Stimulated activated CD4-positive, alpha-beta T cell treated with anti-CD3 and anti-CD28 coated beads, Interleukin-2, amount 100 ng/mL, for 4 hours (primary cell): ENCODE measurements at regions not wholly inside any gene's neighbourhood (a gene's known extent, or its start where the extent isn't known, plus 50 kb on each side); places are given as distances from the start of the nearest gene placed in this dataset.
"Not testable (repeated sequence)": the region's sequence is repeated elsewhere in the genome, so short reads cannot be mapped to it uniquely, and the experiment has no call there.

ENCODE experiments used
- DNase-seq: peaks from one replicate; pipeline ENCODE4 v3.0.0-alpha.2; 2020; ENCODE audit warnings: low read depth

DNA sequence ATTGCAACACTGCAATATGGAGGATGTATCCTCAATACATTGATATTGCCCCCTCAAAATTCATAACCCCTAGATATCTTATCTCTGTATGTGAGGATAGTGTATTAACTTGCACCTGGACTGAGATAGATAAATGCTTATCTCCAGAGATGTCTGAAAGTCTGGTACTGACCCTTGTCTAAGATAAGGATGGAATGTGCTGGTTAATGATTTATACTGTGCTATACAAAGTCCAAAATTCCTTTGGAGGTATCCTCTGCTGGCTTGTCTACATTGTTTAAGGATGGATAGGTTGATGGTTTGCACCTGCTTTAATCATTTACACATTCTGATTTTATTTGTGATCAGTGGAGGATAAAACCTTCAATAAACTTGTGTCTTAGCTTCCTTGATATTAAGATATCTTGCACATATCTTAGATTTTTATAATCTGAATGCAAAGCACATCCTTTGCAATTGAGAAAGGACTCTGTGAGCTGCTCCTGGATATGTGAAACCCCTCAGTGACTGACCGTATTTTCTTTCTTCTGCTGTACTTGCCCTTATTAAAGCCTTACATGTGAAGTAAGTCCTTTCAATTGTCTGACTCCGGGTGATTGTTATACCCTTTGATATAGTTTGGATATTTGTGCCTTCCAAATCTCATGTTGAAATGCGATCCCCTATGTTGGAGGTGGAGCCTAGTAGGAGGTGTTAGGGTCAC, 430.3 kb upstream of the MAOA start:
- no peak for DNase-seq

DNA sequence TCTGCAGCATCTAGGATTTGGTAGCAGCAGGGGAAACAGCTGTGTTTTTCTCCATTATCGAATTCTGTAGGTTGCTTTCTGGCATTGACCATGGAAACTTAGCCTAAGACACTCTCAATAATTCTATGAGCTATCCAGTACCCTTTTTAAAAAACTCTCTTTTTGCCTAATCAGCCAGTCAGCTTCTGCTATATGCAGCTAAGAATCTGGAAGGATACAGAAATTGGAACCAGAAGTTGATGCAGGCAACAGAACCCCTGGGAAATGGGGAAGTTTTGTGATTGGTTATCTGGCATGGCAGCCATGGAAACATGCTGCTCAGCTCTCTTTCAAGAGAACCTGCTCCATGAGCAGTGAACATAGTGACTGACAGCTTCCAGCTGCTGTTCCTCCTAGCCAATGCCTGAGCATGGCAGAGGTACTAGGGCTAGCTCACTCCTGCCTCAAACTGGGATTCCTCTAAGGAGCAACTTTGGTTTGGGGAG, 417.6 kb upstream of the MAOA start:
- no peak for DNase-seq

DNA sequence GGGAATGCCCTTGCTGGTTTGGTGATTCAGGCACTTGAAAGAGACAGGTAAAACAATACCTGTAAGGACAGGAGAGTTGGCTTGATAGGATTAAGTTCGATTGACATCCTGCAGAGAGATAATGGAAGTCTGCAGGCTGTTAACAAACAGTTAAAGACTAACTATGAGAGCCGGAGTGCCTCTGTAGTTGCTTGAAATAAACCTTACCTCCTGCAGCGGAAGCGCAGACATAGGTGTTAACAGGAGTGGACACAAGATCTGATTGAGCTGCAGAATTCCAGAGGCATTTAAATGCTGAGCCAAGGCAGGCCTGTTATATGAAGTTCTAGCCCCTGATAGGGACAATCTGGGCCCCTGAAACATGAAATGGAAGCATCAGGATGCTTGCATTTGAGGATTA, 416.7 kb upstream of the MAOA start:
- DNase-seq, result no peak

DNA sequence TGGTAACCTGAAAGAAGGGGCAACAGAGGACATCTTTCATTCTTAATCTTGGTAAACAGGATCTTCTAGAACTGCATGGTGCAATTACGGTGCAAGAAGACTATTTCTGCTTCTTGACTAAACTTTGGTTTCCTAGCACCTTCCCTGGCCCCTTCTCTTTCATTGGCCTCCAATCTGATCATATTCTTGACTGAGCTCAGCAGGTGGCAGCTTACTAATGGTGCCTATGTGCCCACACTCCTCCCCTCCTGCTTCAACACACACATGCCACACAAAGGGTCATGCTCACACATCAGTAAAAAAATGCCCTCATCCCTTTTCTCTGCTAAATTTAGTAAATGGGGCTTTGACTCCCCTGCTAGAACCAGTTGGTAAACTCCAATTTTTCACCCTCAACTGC, 400.5 kb upstream of the MAOA start:
- no peak for DNase-seq

DNA sequence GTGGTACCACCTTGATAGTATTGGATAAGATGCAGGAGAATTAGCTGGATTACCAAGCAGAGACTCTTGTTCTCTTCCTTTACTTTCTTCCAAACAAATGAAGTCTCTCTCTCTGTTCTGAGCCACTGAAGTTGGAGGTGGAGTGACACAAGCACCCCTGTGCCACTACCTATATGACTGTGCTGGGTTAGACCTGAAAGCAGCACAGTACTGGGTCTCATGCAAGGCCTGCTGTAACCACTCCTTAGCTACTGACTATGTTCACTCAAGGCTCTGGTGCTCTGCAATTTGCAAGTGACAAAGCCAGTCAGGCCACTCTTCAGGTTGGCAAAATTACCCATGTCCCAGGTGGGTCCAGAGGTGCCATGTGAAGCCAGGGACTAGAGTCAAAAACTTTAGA, 389.6 kb upstream of the MAOA start:
- no peak for DNase-seq

DNA sequence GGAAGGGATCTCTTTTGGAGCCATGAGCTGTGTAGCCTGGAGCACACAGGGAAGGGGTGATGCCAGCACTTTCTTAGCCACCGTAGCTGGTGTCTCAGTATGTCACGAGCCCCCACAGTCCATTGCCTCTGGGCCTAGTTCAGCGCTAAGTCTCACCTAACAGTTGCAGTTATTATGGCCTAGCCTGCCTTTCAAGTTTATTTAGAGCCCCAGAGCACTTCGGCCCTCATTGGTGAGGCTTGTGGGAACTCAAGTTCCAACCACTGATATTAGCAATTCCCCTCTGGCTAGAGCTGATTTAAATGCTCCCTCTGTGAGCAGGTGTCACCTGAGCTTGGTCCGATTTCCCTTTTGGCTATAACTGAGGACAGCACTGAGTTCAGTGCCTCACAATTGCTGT, 388.4 kb upstream of the MAOA start:
- no peak for DNase-seq

DNA sequence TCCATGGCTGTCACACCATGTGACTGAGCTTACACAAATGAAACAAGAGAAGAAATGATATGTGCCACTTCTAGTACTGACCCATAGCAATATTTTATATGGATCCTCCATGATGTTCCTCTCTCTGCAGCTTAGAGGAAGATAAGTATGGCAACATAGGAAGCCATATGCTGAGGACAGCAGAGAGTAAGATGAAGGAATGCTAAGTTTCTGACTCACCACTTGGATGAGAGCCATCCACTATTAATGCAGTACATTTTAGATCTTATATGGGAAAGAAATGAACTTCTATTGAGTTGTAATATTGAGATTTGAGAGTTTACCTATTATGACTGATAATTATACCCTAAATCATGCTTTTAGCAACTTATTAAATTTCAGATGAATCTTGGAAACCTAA, 386.9 kb upstream of the MAOA start:
- no peak for DNase-seq

DNA sequence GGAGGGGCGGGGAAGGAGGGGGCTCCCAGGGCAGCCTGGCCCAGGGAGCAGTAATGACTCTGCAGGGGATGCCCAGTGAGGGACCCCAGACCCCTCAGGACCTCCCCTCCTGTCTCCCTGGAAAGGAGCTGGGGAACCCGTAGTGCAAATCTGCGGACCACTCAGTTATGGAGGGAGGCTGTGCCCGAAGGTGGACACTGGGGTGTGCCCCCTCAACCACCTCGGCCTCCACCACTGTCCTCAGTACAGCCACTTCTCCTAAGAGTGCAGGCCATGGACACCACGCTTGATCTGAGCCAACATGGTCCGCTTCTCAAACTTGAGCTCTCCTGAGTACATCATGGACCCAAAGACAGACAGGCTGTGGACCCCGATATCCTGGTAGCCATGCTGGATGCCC, 378.2 kb upstream of the MAOA start:
- no peak for DNase-seq

DNA sequence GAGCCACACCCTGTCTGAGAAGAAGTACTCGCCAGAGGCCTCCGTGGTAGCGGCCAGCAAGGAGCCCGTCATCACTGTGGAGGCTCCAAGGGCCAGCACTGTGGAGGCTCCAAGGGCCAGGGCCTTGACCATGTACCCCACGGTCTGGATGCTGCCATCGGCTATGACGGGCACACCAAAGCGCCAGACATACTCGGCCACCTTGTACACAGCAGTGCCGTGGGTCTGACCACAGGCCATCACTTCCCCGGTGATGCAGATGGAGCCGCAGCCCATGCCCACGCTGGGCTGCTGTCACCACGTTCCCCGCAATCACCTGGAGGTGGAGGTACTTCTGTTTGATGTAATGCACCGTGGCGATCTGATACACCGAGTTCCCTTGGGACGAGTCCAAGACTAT, 377.7 kb upstream of the MAOA start:
- DNase-seq, result no peak

DNA sequence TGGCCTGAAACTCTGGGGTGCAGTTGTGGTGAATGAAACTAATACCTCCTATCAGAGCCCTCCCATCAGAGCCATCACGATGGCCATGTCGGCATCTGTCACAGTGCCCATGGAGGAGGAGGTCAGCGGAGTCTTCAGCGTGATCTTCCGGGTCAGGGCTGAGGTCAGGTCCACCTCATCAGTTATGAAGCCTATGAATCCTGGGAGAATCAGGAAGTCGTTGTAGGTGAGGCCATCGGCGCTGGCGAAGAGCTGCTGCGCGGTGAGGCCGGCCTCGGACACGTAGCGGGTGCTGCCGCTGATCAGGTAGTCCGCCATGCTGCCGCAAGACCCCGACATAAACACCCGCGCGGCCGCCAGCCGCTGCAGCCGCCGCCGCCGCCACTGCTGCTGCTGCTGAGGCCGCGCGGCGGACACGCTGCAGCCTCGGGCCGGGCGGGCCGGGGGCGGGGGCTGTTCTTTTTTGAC, 376.7 kb upstream of the MAOA start:
- no peak for DNase-seq

DNA sequence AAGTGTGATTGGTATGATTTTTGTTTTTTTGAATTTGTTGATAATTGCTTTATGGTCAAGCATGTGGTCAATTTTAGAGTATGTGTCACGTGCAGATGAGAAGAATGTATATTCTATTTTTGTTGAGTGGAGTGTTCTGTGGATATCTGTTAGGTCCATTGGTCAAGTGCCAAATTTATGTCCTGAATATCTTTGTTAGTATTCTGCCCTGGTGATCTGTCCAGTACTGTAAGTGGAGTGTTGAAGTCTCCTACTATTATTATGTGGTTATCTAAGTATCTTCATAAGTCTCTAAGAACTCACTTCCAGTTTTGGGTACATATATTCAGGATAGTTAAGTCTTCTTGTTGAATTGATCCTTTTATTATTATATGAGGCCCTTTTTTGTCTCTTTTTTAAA, 372.9 kb upstream of the MAOA start:
- DNase-seq, result no peak

DNA sequence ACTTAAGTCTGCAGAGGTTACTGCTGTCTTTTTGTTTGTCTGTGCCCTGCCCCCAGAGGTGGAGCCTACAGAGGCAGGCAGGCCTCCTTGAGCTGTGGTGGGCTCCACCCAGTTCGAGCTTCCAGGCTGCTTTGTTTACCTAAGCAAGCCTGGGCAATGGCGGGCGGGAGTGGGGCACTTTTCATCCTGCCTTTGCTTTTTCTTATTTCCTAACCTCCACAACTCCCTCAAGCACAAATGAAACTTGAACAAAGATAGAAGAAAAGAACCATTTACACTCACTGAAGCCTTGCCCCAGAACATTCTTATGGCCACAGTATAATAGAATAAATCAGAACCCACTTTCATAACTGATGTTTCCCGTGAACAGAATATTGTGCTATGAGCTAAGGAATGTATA, 344.5 kb upstream of the MAOA start:
- not testable (repeated sequence) for DNase-seq

DNA sequence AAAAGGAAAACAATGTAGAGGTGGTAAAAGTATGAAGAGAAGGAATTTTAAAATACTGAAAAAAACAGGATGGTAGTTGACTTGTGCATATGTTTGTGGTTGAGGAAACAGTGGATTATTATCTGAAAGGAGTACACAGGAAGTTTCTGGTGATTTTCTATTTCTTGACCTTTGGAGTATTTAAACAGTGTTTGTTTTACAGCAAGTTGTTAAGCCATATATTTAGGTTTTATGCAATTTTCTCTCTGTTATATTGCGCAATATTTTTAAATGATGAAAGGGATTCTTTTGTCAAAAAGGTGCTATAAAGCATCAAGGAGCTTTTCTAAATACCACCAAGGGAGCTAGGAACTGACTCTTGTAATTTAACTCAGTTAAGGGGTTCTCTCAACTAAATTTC, 343.1 kb upstream of the MAOA start:
- no peak for DNase-seq

DNA sequence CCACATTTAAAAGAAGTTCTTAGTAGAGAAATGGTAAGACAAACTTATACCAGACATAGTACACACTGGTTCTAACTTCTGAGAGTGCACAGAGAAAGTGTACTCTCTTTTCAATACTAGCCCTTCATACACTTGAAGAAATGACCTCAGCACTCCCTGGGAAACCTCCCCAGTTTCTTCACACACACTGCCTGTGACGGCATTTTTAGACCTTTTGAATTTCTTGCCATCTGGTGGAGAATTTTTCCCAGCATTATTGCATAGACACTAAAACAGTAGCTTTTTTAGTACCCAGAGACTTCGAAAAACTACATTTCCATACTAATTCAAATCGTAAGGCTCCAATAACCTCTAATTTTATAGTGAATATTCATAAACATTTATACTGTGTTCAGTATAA, 341.6 kb upstream of the MAOA start:
- no peak for DNase-seq

DNA sequence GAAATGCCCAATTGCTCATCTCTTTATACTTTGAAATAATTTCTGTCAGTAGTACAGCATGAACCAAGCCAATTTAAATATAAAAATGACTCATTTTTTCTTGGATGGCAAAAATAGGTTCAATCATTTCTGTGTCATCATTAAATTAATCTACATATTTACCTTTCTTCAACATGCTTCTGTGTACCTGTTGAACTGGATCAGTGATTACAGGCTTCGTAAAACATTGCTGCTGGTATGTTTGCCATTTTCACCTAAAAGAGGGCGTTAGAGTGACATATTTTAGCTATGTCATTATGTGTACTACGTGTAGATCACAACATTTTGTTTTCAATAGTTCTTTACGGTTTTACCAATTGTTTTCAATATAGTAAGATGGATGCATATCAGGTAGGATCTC, 340.5 kb upstream of the MAOA start:
- DNase-seq, result no peak

DNA sequence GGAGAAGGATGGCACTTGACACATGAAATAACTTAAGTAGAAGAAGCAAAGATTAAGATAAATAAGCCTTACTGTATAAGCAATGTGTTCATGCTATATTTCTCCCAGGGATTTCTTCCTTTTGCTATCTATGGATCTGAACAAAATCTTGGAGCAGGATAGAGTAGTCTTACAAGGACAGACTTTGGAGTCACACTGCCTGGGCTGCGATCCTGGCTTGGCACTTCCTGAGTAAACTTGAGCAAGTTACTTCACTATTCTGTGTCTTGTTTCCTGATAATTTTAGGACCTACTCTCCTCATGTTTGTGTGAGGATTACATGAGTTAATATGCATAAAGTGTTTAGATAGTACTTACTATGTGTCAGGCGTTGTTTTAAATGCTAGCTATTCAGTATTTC, 340.0 kb upstream of the MAOA start:
- no peak for DNase-seq

DNA sequence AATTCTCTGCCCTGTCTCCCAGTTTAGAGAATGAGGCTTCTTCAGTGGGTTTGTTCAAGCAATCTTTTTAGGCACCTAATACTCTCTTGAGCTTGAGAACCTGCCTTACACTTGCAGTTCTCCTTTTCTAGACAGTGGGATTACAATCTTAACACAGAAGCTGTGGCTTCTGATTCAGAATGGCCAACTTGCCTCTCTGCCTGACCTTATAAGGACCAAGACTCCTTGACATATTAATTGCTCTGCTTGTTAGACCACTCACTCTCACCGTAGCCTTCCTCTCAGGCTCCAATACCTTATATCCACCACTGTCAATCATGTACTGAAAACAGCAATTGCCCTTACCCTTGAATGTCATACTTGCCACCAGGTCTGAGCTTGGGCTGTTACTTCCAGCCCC, 338.7 kb upstream of the MAOA start:
- DNase-seq, result no peak

DNA sequence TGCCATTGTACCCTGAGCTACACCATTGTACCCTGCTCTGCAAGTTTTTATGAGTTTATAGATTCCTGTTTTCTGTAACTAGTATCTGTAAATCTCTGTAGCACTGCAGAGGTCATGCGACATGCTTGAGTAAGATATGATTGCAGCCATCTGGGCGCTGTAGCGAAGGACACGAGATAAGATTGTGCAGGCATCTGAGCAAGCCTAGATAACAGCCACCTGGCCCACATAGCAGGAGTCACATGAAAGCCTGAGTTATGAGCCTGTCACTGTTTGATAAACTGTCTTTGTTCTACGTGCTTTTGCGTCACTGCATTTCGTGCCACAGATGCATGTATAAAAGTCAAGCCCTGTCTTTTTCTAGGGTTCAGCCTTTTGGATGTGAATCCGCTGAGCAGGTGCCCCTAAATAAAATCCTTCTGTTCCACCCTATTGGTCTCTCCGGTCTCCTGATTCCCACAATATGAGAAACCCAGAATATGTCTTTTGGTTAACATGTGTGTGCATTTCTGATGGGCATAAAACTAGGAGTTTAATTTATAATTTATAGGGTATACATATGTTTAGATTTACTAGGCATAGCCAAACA, 327.6 kb upstream of the MAOA start:
- DNase-seq, result no peak

DNA sequence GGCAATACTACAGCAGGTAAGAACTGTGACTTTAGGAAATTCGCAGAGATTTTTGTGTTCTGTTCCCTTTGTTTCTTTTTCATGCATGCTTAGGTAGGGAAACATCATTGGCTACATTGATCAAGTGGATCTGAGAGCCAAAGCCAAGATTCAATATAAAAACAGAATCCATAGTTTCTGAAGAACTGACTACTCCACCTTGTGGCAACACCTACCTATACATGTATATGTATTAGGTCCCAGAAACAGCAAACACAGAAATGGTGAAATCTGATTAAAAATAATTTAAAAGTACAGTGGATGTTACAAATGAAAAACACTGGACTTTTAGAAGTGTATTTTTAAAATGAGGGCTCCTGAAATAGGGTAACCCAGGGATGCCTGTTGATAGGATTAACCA, 322.6 kb upstream of the MAOA start:
- DNase-seq, result no peak

DNA sequence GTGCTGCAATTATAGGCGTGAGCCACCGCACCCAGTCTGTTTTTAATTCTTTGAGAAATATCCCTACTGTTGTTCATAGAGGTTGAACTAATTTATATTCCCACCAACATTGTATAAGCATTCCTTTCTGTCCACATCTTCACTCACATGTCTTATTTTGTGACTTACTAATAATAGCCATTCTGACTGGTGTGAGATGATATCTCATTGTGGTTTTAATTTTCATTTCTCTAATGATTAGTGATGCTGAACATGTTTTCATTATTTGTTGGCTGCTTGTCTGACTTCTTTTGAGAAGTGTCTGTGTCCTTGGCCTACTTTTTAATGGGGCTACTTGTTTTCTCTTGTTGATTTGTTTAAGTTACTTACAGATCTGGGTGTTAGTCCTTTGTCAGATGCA, 310.9 kb upstream of the MAOA start:
- no peak for DNase-seq

DNA sequence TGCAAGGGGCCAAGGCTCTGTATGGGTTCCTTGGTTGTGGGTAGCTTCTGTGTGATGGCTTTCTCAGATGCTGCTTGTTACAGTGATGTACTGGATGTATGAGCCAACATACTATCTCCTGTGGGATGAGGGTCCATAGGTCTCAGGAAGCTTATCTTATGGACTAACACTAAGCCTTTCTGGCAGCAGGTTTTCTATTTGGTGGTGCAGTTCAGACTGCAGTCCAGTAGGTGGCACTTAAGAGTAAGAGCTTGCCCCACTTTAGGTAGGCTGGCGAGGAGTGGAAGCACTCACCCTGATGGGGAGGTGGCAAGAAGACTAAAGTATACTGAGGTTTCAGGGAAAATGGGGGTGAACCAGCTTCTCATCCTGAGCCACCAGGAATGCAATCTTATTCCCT, 306.7 kb upstream of the MAOA start:
- DNase-seq, result no peak

DNA sequence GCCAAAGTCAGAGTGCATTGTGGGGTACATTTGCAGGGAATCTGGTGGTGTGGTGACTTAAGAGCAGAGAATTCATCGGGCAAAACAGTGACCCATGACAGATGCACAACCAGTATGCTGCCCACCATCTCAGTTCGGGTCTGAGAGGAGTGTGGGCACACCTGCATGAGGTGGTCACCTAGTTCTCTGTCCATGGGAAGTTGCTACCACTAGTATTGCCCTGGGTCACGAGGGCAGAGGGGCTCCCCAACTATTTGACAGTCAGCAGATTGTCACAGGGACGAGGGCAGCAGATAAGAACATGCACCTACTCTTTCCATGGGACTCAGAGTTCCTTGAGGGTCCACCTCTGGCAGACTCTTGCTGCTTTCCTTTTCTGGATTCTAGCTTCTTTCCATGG, 305.2 kb upstream of the MAOA start:
- DNase-seq, result no peak

DNA sequence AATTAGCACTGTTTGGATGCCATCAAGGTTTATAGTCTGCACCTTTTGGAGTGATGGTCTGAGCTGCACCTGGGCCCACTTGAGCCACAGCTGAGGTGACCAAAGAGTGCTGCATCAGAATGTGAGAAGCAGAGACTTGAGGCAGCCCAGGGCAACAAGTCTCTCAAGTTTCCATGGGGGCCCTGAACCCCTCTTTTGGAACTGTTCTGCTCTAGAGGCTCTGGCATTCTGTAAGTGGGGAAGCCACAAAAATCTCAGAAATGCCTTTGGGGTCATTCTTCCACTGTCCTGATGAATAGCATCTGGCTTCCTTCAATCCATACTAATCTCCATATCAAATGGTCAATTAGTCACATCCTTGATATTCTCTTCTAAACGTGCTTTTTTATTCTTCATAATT, 298.4 kb upstream of the MAOA start:
- DNase-seq, result no peak

DNA sequence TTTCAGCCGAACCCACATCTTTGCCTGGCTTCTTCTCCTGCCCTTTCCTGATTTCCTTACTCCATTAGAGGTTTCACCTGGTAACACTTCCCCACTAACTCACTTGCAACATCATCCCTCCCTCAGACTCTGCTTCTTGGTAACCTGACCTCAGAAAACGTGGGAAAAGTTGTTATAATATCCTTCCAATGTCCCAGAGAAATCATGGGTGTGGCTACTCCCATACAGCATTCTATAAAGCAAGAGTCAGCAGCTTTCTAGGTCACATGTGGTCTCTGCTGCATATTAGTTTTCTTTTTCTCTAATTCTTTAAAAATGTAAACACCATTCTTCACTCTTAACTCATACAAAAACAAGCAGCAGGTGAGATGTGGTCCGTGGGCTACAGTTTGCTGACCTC, 283.1 kb upstream of the MAOA start:
- no peak for DNase-seq
